GM23338 (cell line): ENCODE measurements at regions not wholly inside any gene's neighbourhood (a gene's known extent, or its start where the extent isn't known, plus 50 kb on each side); places are given as distances from the start of the nearest gene placed in this dataset.

Experiments
- ATAC-seq: fragments of 200-7000 bp; cut with Tn5 transposase; 3 replicates; pipeline ENCODE4 v1.9.1; 2020
- DNase-seq: peaks from one replicate; pipeline ENCODE4 v3.0.0-alpha.2; 2015; ENCODE audit warnings: low spot score
- H2AFZ ChIP-seq: fragments of 200-600 bp; sonication (generic); 2 replicates; pipeline ENCODE4 v1.8.0; 2016; ENCODE audit warnings: antibody characterized with exemption, mild to moderate bottlenecking, moderate library complexity
- H3F3A ChIP-seq: fragments of 200-600 bp; sonication (generic); replicated peaks from 2 replicates; pipeline ENCODE4 v1.8.0; 2017; ENCODE audit warnings: antibody characterized with exemption, mixed run types, low read depth
- H3K27ac ChIP-seq: fragments of 200-600 bp; sonication (generic); 2 replicates; pipeline ENCODE4 v1.6.1; 2016; ENCODE audit warnings: low read depth
- H3K27me3 ChIP-seq: fragments of 200-600 bp; sonication (generic); 2 replicates; pipeline ENCODE4 v1.8.0; 2016; ENCODE audit warnings: mild to moderate bottlenecking, mixed run types, moderate library complexity; ENCODE audit not compliant: insufficient read depth
- H3K36me3 ChIP-seq: fragments of 200-600 bp; sonication (generic); 2 replicates; pipeline ENCODE4 v1.8.0; 2016; ENCODE audit warnings: mild to moderate bottlenecking; ENCODE audit not compliant: insufficient read depth
- H3K4me1 ChIP-seq: fragments of 200-600 bp; sonication (generic); 2 replicates; pipeline ENCODE4 v1.8.0; 2016; ENCODE audit warnings: mild to moderate bottlenecking, moderate library complexity; ENCODE audit not compliant: insufficient read depth
- H3K4me2 ChIP-seq: fragments of 200-600 bp; sonication (generic); 2 replicates; pipeline ENCODE4 v1.7.1; 2017; ENCODE audit warnings: mixed run types
- H3K4me3 ChIP-seq: fragments of 200-600 bp; sonication (generic); 2 replicates; pipeline ENCODE4 v1.6.1; 2016; ENCODE audit warnings: mixed run types
- H3K79me2 ChIP-seq: fragments of 200-600 bp; sonication (generic); replicated peaks from 2 replicates; pipeline ENCODE4 v1.8.0; 2017; ENCODE audit warnings: mild to moderate bottlenecking; ENCODE audit not compliant: insufficient read depth
- H3K9me2 ChIP-seq: fragments of 200-600 bp; sonication (generic); 2 replicates; pipeline ENCODE4 v1.8.0; 2017; ENCODE audit not compliant: insufficient read depth
- H4K20me1 ChIP-seq: fragments of 200-600 bp; sonication (generic); replicated peaks from 2 replicates; pipeline ENCODE4 v1.8.0; 2017; ENCODE audit warnings: mild to moderate bottlenecking; ENCODE audit not compliant: insufficient read depth
- H3K27ac Mint-ChIP-seq: 2 replicates; pipeline ENCODE4 v1.8.0; 2020; ENCODE audit warnings: inconsistent platforms, mild to moderate bottlenecking, moderate library complexity, mixed read lengths
- H3K27me3 Mint-ChIP-seq: 3 replicates; pipeline ENCODE4 v1.8.0; 2022; ENCODE audit warnings: low read depth, mild to moderate bottlenecking, moderate library complexity, mixed read lengths, inconsistent platforms; ENCODE audit not compliant: insufficient read depth, poor library complexity
- H3K36me3 Mint-ChIP-seq: 3 replicates; pipeline ENCODE4 v1.8.0; 2021; ENCODE audit warnings: low read depth, mild to moderate bottlenecking, inconsistent platforms, moderate library complexity, mixed read lengths
- H3K4me1 Mint-ChIP-seq: 3 replicates; pipeline ENCODE4 v1.8.0; 2020; ENCODE audit warnings: mild to moderate bottlenecking, inconsistent platforms, mixed read lengths
- H3K4me3 Mint-ChIP-seq: 3 replicates; pipeline ENCODE4 v1.8.0; 2021; ENCODE audit warnings: moderate library complexity, mild to moderate bottlenecking, inconsistent platforms, mixed read lengths
- H3K9me3 Mint-ChIP-seq: 3 replicates; pipeline ENCODE4 v1.8.0; 2020; ENCODE audit warnings: moderate library complexity, mild to moderate bottlenecking, inconsistent platforms, mixed read lengths
- CREB1 ChIP-seq: fragments of 250-450 bp; sonication (Bioruptor Pico); IDR thresholded peaks from 2 replicates; pipeline ENCODE4 v1.5.0; 2020; ENCODE audit warnings: low read depth, mild to moderate bottlenecking, moderate library complexity
- ETS1 ChIP-seq: IDR thresholded peaks from 2 replicates; pipeline ENCODE4 v1.6.1; 2016; ENCODE audit warnings: antibody characterized with exemption
- EZH2 ChIP-seq: fragments of 200-600 bp; sonication (generic); IDR thresholded peaks from one replicate; pipeline ENCODE4 v1.8.0; 2017; ENCODE audit warnings: antibody characterized with exemption, mild to moderate bottlenecking, low read depth; ENCODE audit not compliant: unreplicated experiment
- EZH2phosphoT487 ChIP-seq: fragments of 200-600 bp; sonication (generic); IDR thresholded peaks from one replicate; pipeline ENCODE4 v1.8.1; 2018; ENCODE audit warnings: antibody characterized with exemption; ENCODE audit not compliant: unreplicated experiment
- JUNB ChIP-seq: IDR thresholded peaks from one replicate; pipeline ENCODE4 v1.6.1; 2016; ENCODE audit warnings: antibody characterized with exemption; ENCODE audit not compliant: unreplicated experiment
- NANOG ChIP-seq: IDR thresholded peaks from 2 replicates; pipeline ENCODE4 v1.6.1; 2016; ENCODE audit warnings: antibody characterized with exemption, borderline replicate concordance
- POLR2AphosphoS5 ChIP-seq: IDR thresholded peaks from 2 replicates; pipeline ENCODE4 v1.6.1; 2016; ENCODE audit warnings: antibody characterized with exemption, low read depth
- REST ChIP-seq: IDR thresholded peaks from one replicate; pipeline ENCODE4 v1.6.1; 2018; ENCODE audit warnings: antibody characterized with exemption; ENCODE audit not compliant: unreplicated experiment
- STAT1 ChIP-seq: IDR thresholded peaks from one replicate; pipeline ENCODE4 v1.6.1; 2016; ENCODE audit warnings: antibody characterized with exemption; ENCODE audit not compliant: unreplicated experiment
- ZNF331 ChIP-seq: fragments of 250-450 bp; sonication (Bioruptor Pico); IDR thresholded peaks from 2 replicates; pipeline ENCODE4 v1.5.0; 2020; ENCODE audit warnings: low read depth, mild to moderate bottlenecking, moderate library complexity
- TF ChIP-seq, protein P1 (sequence below), 2 experiments: fragments of 200-600 bp in 1 of 2; sonication (generic) in 1 of 2; conservative IDR thresholded peaks; 2 replicates each; pipeline versions ENCODE4 v1.5.1 to v1.6.1; 2016 to 2017; ENCODE audit warnings: antibody characterized with exemption in 2 of 2, low read depth in 2 of 2, mild to moderate bottlenecking in 2 of 2, moderate library complexity in 1 of 2
- TF ChIP-seq, protein P2 (sequence below): fragments of 250-450 bp; sonication (Bioruptor Pico); IDR thresholded peaks from 2 replicates; pipeline ENCODE4 v1.5.0; 2020; ENCODE audit warnings: mild to moderate bottlenecking, moderate library complexity

- TF ChIP-seq JUNB (no peak), CREB1 (CRISPR knock-in tag) (no peak), NANOG (no peak), STAT1 (no peak), EZH2 (no peak), ZNF331 (CRISPR knock-in tag) (no peak), POLR2AphosphoS5 (no peak), ETS1 (no peak), EZH2phosphoT487 (no peak), REST (no peak)
- TF ChIP-seq, protein P1, sequence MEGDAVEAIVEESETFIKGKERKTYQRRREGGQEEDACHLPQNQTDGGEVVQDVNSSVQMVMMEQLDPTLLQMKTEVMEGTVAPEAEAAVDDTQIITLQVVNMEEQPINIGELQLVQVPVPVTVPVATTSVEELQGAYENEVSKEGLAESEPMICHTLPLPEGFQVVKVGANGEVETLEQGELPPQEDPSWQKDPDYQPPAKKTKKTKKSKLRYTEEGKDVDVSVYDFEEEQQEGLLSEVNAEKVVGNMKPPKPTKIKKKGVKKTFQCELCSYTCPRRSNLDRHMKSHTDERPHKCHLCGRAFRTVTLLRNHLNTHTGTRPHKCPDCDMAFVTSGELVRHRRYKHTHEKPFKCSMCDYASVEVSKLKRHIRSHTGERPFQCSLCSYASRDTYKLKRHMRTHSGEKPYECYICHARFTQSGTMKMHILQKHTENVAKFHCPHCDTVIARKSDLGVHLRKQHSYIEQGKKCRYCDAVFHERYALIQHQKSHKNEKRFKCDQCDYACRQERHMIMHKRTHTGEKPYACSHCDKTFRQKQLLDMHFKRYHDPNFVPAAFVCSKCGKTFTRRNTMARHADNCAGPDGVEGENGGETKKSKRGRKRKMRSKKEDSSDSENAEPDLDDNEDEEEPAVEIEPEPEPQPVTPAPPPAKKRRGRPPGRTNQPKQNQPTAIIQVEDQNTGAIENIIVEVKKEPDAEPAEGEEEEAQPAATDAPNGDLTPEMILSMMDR (conservative IDR thresholded peaks at IDR 0.05; ENCODE audit: low read depth in 2 of 2), result no peak
These were observed 89.9 kb downstream of the SOX11 start (continued) for GRCh38 chr2:5782103-5782502.

DNA sequence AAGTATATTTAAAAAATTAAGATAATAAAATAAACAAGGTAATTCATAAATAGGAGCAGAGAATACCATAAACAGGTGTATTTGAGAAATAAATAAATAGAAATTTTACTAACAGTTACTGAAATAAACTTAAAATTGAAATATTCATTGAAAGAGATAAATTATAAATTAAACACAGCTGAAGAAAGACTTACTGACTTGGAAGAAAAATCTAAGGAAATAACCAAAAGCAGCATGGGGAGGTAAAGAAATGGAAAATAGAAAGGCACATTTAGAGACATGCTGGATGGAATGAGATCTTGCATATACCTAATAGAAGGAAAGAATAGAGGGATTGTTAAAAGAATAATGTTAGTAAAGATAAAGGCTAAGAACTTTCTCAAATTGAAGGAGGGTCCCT lies 96.3 kb downstream of the SOX11 start:
- H3K27ac Mint-ChIP-seq, result no peak overlapping the region
- peaks cover 26% of the 10 kb centered on the region for H3K9me3 Mint-ChIP-seq
- Histone ChIP-seq H3K4me2 (no peak overlapping the region), H3K27ac (no peak overlapping the region), H3K4me1 (no peaks in the 10 kb centered on the region), H2AFZ (no peak overlapping the region), H3K9me2 (no peaks in the 10 kb centered on the region), H3K79me2 (no peaks in the 10 kb centered on the region), H3F3A (no peaks in the 10 kb centered on the region), H3K36me3 (no peaks in the 10 kb centered on the region; the same call in 1 of the 2 replicates), H3K27me3 (no peaks in the 10 kb centered on the region), H4K20me1 (no peaks in the 10 kb centered on the region), H3K4me3 (no peak overlapping the region)
- H3K4me3 Mint-ChIP-seq, result no peak overlapping the region
- DNase-seq (no peak), ATAC-seq (no peak)
- H3K4me1 Mint-ChIP-seq, result no peaks in the 10 kb centered on the region
- peaks cover 7% of the 10 kb centered on the region; the same call in 2 of the 3 replicates for H3K36me3 Mint-ChIP-seq
- H3K27me3 Mint-ChIP-seq, result no peaks in the 10 kb centered on the region
- TF ChIP-seq ZNF331 (CRISPR knock-in tag), result no peak
- TF ChIP-seq EZH2, result no peak
- TF ChIP-seq, protein P2, sequence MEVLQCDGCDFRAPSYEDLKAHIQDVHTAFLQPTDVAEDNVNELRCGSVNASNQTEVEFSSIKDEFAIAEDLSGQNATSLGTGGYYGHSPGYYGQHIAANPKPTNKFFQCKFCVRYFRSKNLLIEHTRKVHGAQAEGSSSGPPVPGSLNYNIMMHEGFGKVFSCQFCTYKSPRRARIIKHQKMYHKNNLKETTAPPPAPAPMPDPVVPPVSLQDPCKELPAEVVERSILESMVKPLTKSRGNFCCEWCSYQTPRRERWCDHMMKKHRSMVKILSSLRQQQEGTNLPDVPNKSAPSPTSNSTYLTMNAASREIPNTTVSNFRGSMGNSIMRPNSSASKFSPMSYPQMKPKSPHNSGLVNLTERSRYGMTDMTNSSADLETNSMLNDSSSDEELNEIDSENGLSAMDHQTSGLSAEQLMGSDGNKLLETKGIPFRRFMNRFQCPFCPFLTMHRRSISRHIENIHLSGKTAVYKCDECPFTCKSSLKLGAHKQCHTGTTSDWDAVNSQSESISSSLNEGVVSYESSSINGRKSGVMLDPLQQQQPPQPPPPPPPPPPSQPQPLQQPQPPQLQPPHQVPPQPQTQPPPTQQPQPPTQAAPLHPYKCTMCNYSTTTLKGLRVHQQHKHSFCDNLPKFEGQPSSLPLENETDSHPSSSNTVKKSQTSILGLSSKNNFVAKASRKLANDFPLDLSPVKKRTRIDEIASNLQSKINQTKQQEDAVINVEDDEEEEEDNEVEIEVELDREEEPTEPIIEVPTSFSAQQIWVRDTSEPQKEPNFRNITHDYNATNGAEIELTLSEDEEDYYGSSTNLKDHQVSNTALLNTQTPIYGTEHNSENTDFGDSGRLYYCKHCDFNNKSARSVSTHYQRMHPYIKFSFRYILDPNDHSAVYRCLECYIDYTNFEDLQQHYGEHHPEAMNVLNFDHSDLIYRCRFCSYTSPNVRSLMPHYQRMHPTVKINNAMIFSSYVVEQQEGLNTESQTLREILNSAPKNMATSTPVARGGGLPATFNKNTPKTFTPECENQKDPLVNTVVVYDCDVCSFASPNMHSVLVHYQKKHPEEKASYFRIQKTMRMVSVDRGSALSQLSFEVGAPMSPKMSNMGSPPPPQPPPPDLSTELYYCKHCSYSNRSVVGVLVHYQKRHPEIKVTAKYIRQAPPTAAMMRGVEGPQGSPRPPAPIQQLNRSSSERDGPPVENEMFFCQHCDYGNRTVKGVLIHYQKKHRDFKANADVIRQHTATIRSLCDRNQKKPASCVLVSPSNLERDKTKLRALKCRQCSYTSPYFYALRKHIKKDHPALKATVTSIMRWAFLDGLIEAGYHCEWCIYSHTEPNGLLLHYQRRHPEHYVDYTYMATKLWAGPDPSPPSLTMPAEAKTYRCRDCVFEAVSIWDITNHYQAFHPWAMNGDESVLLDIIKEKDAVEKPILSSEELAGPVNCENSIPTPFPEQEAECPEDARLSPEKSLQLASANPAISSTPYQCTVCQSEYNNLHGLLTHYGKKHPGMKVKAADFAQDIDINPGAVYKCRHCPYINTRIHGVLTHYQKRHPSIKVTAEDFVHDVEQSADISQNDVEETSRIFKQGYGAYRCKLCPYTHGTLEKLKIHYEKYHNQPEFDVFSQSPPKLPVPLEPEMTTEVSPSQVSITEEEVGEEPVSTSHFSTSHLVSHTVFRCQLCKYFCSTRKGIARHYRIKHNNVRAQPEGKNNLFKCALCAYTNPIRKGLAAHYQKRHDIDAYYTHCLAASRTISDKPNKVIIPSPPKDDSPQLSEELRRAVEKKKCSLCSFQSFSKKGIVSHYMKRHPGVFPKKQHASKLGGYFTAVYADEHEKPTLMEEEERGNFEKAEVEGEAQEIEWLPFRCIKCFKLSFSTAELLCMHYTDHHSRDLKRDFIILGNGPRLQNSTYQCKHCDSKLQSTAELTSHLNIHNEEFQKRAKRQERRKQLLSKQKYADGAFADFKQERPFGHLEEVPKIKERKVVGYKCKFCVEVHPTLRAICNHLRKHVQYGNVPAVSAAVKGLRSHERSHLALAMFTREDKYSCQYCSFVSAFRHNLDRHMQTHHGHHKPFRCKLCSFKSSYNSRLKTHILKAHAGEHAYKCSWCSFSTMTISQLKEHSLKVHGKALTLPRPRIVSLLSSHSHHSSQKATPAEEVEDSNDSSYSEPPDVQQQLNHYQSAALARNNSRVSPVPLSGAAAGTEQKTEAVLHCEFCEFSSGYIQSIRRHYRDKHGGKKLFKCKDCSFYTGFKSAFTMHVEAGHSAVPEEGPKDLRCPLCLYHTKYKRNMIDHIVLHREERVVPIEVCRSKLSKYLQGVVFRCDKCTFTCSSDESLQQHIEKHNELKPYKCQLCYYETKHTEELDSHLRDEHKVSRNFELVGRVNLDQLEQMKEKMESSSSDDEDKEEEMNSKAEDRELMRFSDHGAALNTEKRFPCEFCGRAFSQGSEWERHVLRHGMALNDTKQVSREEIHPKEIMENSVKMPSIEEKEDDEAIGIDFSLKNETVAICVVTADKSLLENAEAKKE (CRISPR knock-in tag), result no peak
